ENCODE measurements at regions not wholly inside any gene's neighbourhood (a gene's known extent, or its start where the extent isn't known, plus 50 kb on each side); places are given as distances from the start of the nearest gene placed in this dataset.

- Histone ChIP-seq H3K27me3 (ENCODE audit: insufficient read depth, low read length) (no peaks in the 10 kb centered on the region), H3K27ac (ENCODE audit: low read depth, low read length) (no peak overlapping the region), H3K36me3 (ENCODE audit: insufficient read depth, low read length) (no peaks in the 10 kb centered on the region), H3K4me3 (ENCODE audit: low read length in 2 of 2) (no peak overlapping the region), H3K4me1 (ENCODE audit: insufficient read depth, low read length) (no peaks in the 10 kb centered on the region), H3K9me3 (ENCODE audit: control insufficient read depth in 1 of 2, low read length in 2 of 2) (no peaks in the 10 kb centered on the region)
- H3K9me3 Mint-ChIP-seq = peaks cover 0 to 8% (median 0%) of the 10 kb centered on the region in 8 donors
- no peak for DNase-seq
- POLR2A ChIA-PET (ENCODE audit: partially characterized antibody) = no interaction called here
- CTCF ChIA-PET (ENCODE audit: partially characterized antibody) = no interaction called here
- no peak overlapping the region for H3K4me3 Mint-ChIP-seq
- H3K27ac Mint-ChIP-seq = no peak overlapping the region
- no peaks in the 10 kb centered on the region for H3K36me3 Mint-ChIP-seq
- peaks cover 4 to 10% of the 10 kb centered on the region in 2 donors for H3K27me3 Mint-ChIP-seq
- intact Hi-C loops (cut with micrococcal nuclease) = no loop called here
- no peaks in the 10 kb centered on the region for H3K4me1 Mint-ChIP-seq
These were observed 165.0 kb downstream of the MAFB start for GRCh38 chr20:40524071-40524470.

- H3K36me3 Mint-ChIP-seq = no peaks in the 10 kb centered on the region
- ChIA-PET CTCF (ENCODE audit: partially characterized antibody) (no interaction called here), POLR2A (ENCODE audit: partially characterized antibody) (no interaction called here)
- intact Hi-C loops (cut with micrococcal nuclease) = no loop called here
- Histone ChIP-seq H3K4me3 (ENCODE audit: low read length in 2 of 2) (no peak overlapping the region), H3K27ac (ENCODE audit: low read depth, low read length) (no peak overlapping the region), H3K9me3 (ENCODE audit: control insufficient read depth in 1 of 2, low read length in 2 of 2) (no peaks in the 10 kb centered on the region), H3K4me1 (ENCODE audit: insufficient read depth, low read length) (no peaks in the 10 kb centered on the region), H3K36me3 (ENCODE audit: insufficient read depth, low read length) (no peaks in the 10 kb centered on the region), H3K27me3 (ENCODE audit: insufficient read depth, low read length) (no peaks in the 10 kb centered on the region)
- no peak overlapping the region for H3K27ac Mint-ChIP-seq
- H3K4me3 Mint-ChIP-seq = no peak overlapping the region
- H3K27me3 Mint-ChIP-seq = peaks cover 3 to 13% of the 10 kb centered on the region in 2 donors
- no peak for DNase-seq
- H3K4me1 Mint-ChIP-seq = no peaks in the 10 kb centered on the region
- peaks cover 0 to 5% (median 0%) of the 10 kb centered on the region in 8 donors for H3K9me3 Mint-ChIP-seq
These were observed 166.6 kb downstream of the MAFB start for GRCh38 chr20:40522405-40522804.

GRCh38 chr20:40521962-40522361 lies 167.1 kb downstream of the MAFB start:
- H3K4me3 Mint-ChIP-seq = no peak overlapping the region
- Histone ChIP-seq H3K27ac (ENCODE audit: low read depth, low read length) (no peak overlapping the region), H3K36me3 (ENCODE audit: insufficient read depth, low read length) (no peaks in the 10 kb centered on the region), H3K27me3 (ENCODE audit: insufficient read depth, low read length) (no peaks in the 10 kb centered on the region), H3K4me3 (ENCODE audit: low read length in 2 of 2) (no peak overlapping the region), H3K9me3 (ENCODE audit: control insufficient read depth in 1 of 2, low read length in 2 of 2) (no peaks in the 10 kb centered on the region), H3K4me1 (ENCODE audit: insufficient read depth, low read length) (no peaks in the 10 kb centered on the region)
- H3K4me1 Mint-ChIP-seq = no peaks in the 10 kb centered on the region
- peaks cover 3 to 9% of the 10 kb centered on the region in 2 donors for H3K27me3 Mint-ChIP-seq
- POLR2A ChIA-PET (ENCODE audit: partially characterized antibody) = no interaction called here
- intact Hi-C loops (cut with micrococcal nuclease) = no loop called here
- no peak for DNase-seq
- H3K9me3 Mint-ChIP-seq = peaks cover 0 to 5% (median 0%) of the 10 kb centered on the region in 8 donors
- no peaks in the 10 kb centered on the region for H3K36me3 Mint-ChIP-seq
- H3K27ac Mint-ChIP-seq = no peak overlapping the region
- CTCF ChIA-PET (ENCODE audit: partially characterized antibody) = no interaction called here

GRCh38 chr20:40519918-40520317 lies 169.1 kb downstream of the MAFB start:
- CTCF ChIA-PET (ENCODE audit: partially characterized antibody) = no interaction called here
- intact Hi-C loops (cut with micrococcal nuclease) = no loop called here
- Mint-ChIP-seq H3K27ac (no peak overlapping the region), H3K36me3 (no peaks in the 10 kb centered on the region), H3K9me3 (peaks cover 0 to 5% (median 0%) of the 10 kb centered on the region in 8 donors), H3K4me1 (no peaks in the 10 kb centered on the region), H3K4me3 (no peak overlapping the region), H3K27me3 (peaks cover 6 to 8% of the 10 kb centered on the region in 2 donors)
- POLR2A ChIA-PET (ENCODE audit: partially characterized antibody) = no interaction called here
- DNase-seq = no peak
- Histone ChIP-seq H3K4me3 (ENCODE audit: low read length in 2 of 2) (no peak overlapping the region), H3K36me3 (ENCODE audit: insufficient read depth, low read length) (no peaks in the 10 kb centered on the region), H3K27me3 (ENCODE audit: insufficient read depth, low read length) (no peaks in the 10 kb centered on the region), H3K27ac (ENCODE audit: low read depth, low read length) (no peak overlapping the region), H3K9me3 (ENCODE audit: control insufficient read depth in 1 of 2, low read length in 2 of 2) (no peaks in the 10 kb centered on the region), H3K4me1 (ENCODE audit: insufficient read depth, low read length) (no peaks in the 10 kb centered on the region)

- intact Hi-C loops (cut with micrococcal nuclease) = no loop called here
These were observed 176.0 kb downstream of the MAFB start for GRCh38 chr20:40512994-40513393.

GRCh38 chr20:40512591-40512990 lies 176.4 kb downstream of the MAFB start:
- ChIA-PET CTCF (ENCODE audit: partially characterized antibody) (no interaction called here), POLR2A (ENCODE audit: partially characterized antibody) (no interaction called here)
- Mint-ChIP-seq H3K36me3 (no peaks in the 10 kb centered on the region), H3K4me1 (no peaks in the 10 kb centered on the region), H3K4me3 (no peak overlapping the region), H3K27ac (no peak overlapping the region), H3K27me3 (peaks cover 4 to 6% of the 10 kb centered on the region in 2 donors), H3K9me3 (peaks cover 0 to 5% (median 0%) of the 10 kb centered on the region in 8 donors)
- intact Hi-C loops (cut with micrococcal nuclease) = no loop called here
- H3K36me3 ChIP-seq (ENCODE audit: insufficient read depth, low read length) = no peaks in the 10 kb centered on the region
- H3K27me3 ChIP-seq (ENCODE audit: insufficient read depth, low read length) = no peaks in the 10 kb centered on the region
- H3K27ac ChIP-seq (ENCODE audit: low read depth, low read length) = no peak overlapping the region
- DNase-seq = no peak
- H3K9me3 ChIP-seq (ENCODE audit: control insufficient read depth in 1 of 2, low read length in 2 of 2) = no peaks in the 10 kb centered on the region
- no peaks in the 10 kb centered on the region for H3K4me1 ChIP-seq (ENCODE audit: insufficient read depth, low read length)
- H3K4me3 ChIP-seq (ENCODE audit: low read length in 2 of 2) = no peak overlapping the region

More at GRCh38 chr20:40512994-40513393, 176.0 kb downstream of the MAFB start:
- Histone ChIP-seq H3K9me3 (ENCODE audit: control insufficient read depth in 1 of 2, low read length in 2 of 2) (no peaks in the 10 kb centered on the region), H3K4me1 (ENCODE audit: insufficient read depth, low read length) (no peaks in the 10 kb centered on the region), H3K27me3 (ENCODE audit: insufficient read depth, low read length) (no peaks in the 10 kb centered on the region), H3K36me3 (ENCODE audit: insufficient read depth, low read length) (no peaks in the 10 kb centered on the region), H3K27ac (ENCODE audit: low read depth, low read length) (no peak overlapping the region), H3K4me3 (ENCODE audit: low read length in 2 of 2) (no peak overlapping the region)
- ChIA-PET CTCF (ENCODE audit: partially characterized antibody) (no interaction called here), POLR2A (ENCODE audit: partially characterized antibody) (no interaction called here)
- Mint-ChIP-seq H3K27me3 (peaks cover 4 to 6% of the 10 kb centered on the region in 2 donors), H3K36me3 (no peaks in the 10 kb centered on the region), H3K4me3 (no peak overlapping the region), H3K9me3 (peaks cover 0 to 5% (median 0%) of the 10 kb centered on the region in 8 donors), H3K4me1 (no peaks in the 10 kb centered on the region), H3K27ac (no peak overlapping the region)
- DNase-seq = no peak

- H3K27me3 Mint-ChIP-seq = peaks cover 4 to 6% of the 10 kb centered on the region in 2 donors
- ChIA-PET POLR2A (ENCODE audit: partially characterized antibody) (no interaction called here), CTCF (ENCODE audit: partially characterized antibody) (no interaction called here)
- Histone ChIP-seq H3K4me1 (ENCODE audit: insufficient read depth, low read length) (no peaks in the 10 kb centered on the region), H3K9me3 (ENCODE audit: control insufficient read depth in 1 of 2, low read length in 2 of 2) (no peaks in the 10 kb centered on the region), H3K36me3 (ENCODE audit: insufficient read depth, low read length) (no peaks in the 10 kb centered on the region), H3K4me3 (ENCODE audit: low read length in 2 of 2) (no peak overlapping the region), H3K27ac (ENCODE audit: low read depth, low read length) (no peak overlapping the region), H3K27me3 (ENCODE audit: insufficient read depth, low read length) (no peaks in the 10 kb centered on the region)
- H3K36me3 Mint-ChIP-seq = no peaks in the 10 kb centered on the region
- H3K4me1 Mint-ChIP-seq = no peaks in the 10 kb centered on the region
- H3K27ac Mint-ChIP-seq = no peak overlapping the region
- DNase-seq = no peak
- intact Hi-C loops (cut with micrococcal nuclease) = no loop called here
- H3K9me3 Mint-ChIP-seq = peaks cover 0 to 5% (median 0%) of the 10 kb centered on the region in 8 donors
- H3K4me3 Mint-ChIP-seq = no peak overlapping the region
These were observed 177.6 kb downstream of the MAFB start for GRCh38 chr20:40511478-40511877.

- POLR2A ChIA-PET (ENCODE audit: partially characterized antibody) = no interaction called here
- no peaks in the 10 kb centered on the region for H3K36me3 ChIP-seq (ENCODE audit: insufficient read depth, low read length)
- CTCF ChIA-PET (ENCODE audit: partially characterized antibody) = no interaction called here
These were observed 178.4 kb downstream of the MAFB start for GRCh38 chr20:40510622-40511021.

More at GRCh38 chr20:40510622-40511021, 178.4 kb downstream of the MAFB start:
- H3K27ac Mint-ChIP-seq = no peak overlapping the region
- H3K4me1 Mint-ChIP-seq = no peaks in the 10 kb centered on the region
- H3K27ac ChIP-seq (ENCODE audit: low read depth, low read length) = no peak overlapping the region
- H3K27me3 Mint-ChIP-seq = peaks cover 4 to 6% of the 10 kb centered on the region in 2 donors
- intact Hi-C loops (cut with micrococcal nuclease) = no loop called here
- H3K36me3 Mint-ChIP-seq = no peaks in the 10 kb centered on the region
- peaks cover 0 to 5% (median 0%) of the 10 kb centered on the region in 8 donors for H3K9me3 Mint-ChIP-seq
- H3K4me3 Mint-ChIP-seq = no peak overlapping the region
- H3K4me3 ChIP-seq (ENCODE audit: low read length in 2 of 2) = no peak overlapping the region
- H3K9me3 ChIP-seq (ENCODE audit: control insufficient read depth in 1 of 2, low read length in 2 of 2) = no peaks in the 10 kb centered on the region
- H3K27me3 ChIP-seq (ENCODE audit: insufficient read depth, low read length) = no peaks in the 10 kb centered on the region
- H3K4me1 ChIP-seq (ENCODE audit: insufficient read depth, low read length) = no peaks in the 10 kb centered on the region
- no peak for DNase-seq
